Vagina (tissue), 2 donors: ENCODE measurements at regions not wholly inside any gene's neighbourhood (a gene's known extent, or its start where the extent isn't known, plus 50 kb on each side); places are given as distances from the start of the nearest gene placed in this dataset.

ENCODE experiments used
- CTCF ChIP-seq, 3 experiments: fragments of 450-650 bp in 2 of 3; fragments of 200-600 bp in 1 of 3; sonication (generic) in 1 of 3; IDR thresholded peaks; one replicate each; pipeline ENCODE4 v1.5.1; 2017 to 2019; ENCODE audit warnings: antibody characterized with exemption in 3 of 3, mild to moderate bottlenecking in 2 of 3, moderate library complexity in 2 of 3
- POLR2A ChIP-seq, 2 donors: fragments of 450-650 bp; IDR thresholded peaks; one replicate each; pipeline ENCODE4 v1.6.1; 2017; ENCODE audit warnings: antibody characterized with exemption in 2 of 2, mild to moderate bottlenecking in 2 of 2, moderate library complexity in 2 of 2

GRCh38 chr1:172775606-172776005, 116.7 kb downstream of the FASLG start:
- TF ChIP-seq CTCF (IDR thresholded peaks at IDR 0.05) = no peak
- no peak for TF ChIP-seq POLR2A (IDR thresholded peaks at IDR 0.05)
